Retina (tissue), 1 donor: ENCODE measurements at regions not wholly inside any gene's neighbourhood (a gene's known extent, or its start where the extent isn't known, plus 50 kb on each side); places are given as distances from the start of the nearest gene placed in this dataset.
A peak's percentile ranks its signal among the peaks of the same experiment; 100 is the strongest.

ENCODE experiments used
- DNase-seq: peaks from one replicate; pipeline ENCODE4 v3.0.0-alpha.2; 2016

DNA sequence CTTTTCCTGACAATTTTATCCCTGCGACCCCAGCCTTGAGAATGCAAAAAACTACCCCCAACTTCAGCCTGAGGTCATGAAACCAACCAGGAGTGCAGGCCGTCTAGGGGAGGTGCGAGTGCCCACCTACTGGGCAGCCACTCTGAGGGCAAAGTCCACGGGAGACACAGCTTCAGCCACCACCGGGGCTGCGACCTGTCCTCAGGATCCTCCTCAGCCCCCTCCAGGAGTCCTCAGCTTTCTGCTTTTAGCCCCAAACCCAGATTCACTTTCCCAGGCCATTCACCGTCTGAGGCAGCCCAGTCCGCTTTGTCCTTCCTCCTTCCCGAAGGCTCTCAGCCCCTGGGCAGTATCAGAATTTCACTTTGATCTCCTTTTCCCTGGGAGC lies 210.2 kb upstream of the TNP1 start:
- no peak for DNase-seq

DNA sequence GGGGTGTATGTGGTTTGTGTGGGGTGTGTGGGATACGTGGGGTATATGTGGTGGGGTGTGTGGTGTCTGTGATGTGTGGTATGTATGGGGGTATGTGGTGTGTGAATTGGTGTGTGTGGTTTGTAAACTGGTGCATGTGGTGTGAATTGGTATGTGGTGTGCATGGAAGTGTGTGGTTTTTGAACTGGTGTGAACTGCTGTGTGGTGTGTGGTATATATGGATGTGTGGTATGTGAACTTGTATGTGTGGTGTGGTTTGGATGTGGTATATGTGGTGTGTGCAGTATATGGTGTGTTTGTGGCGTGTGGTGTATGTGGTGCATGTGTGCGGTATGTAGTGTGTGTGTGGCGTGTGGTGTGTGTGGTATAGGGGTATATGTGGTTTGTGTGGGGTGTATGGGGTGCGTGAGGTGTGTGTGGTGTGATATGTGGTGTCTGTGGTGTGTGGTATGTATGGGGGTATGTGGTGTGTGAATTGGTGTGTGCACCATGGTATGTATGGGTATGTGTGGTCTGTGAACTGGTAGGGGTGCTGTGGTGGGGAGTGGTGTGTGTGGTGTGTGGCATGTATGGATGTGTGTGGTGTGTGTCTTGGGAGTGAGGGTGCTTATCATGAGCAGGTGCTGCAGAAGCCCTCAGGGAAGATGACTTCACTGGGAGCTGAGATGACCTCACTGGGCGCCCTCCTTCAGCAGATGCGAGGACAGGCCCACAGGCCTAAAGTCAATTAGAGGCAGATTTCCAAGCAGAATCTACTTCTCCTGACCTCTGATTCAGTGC lies 209.6 kb upstream of the TNP1 start:
- DNase-seq, result no peak

DNA sequence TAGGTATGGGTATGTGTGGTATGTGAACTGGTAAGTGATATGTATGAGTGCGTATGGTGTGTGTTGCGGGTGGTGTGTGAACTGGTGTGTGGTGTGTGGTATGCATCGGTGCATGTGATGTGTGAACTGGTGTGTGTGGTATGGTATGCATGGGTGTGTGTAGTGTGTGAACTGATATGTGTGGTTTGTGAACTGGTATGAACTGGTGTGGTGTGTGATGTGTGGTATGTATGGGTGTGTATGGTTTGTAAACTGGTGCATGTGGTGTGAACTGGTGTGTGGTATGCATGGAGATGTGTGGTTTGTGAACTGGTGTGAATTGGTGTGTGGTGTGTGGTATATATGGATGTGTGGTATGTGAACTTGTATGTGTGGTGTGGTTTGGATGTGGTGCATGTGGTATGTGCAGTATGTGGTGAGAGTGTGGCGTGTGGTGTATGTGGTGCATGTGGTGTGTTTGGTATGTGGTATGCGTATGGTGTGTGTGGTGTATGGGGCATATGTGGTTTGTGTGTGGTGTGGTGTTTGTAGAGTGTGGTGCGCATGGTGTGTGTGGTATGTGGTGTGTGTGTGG lies 208.9 kb upstream of the TNP1 start:
- DNase-seq, result no peak

DNA sequence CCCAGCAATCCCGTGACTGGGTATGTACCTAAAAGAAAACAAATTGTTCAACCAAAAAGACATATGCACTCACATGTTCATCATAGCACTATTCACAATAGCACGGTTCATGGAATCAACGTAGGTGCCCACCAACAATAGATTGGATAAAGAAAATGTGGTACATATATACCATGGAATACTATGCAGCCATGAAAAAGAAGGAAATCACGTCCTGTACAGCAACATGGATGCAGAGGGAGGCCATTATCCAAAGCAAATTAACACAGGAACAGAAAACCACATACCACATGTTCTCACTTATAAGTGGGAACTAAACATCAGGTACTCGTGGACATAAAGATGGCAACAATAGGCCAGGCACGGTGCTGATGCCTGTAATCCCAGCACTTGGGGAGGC lies 207.9 kb upstream of the TNP1 start:
- DNase-seq, result no peak

DNA sequence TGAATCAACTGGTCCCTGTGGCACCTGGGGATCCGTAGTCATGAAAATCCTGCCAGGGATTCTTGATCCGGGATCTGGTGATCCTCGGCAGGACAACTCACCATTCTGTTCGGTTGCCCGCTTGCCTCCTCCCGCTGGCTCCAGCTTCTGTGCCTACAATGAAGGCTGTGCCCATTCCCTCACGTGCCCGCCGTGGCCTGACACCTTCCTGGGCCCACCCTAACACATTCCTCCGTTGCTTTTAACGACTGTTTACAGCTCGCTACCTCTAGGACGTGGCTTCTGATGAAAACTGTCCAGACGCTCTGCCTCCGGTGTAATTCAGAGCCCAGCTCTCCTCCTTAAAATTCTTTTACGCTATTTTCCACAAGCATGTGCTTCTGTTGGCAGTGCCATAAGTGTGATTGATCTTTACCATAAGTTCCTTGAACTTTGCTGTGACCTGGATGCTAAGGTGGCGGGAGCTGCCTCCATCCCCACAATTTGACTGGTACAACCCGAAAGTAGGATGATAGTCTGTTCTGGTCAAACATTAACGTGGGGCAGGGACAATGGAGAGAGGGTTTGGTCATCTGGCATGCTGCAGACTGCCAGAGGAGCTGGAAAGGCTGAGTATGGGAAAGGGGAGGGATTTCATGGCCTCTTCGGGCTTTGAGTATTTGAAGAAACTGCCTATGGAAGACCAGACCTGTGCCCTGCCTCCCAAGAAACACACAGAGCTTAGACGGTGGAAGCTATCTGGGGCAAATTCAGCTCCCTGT lies 206.8 kb upstream of the TNP1 start:
- no peak for DNase-seq

DNA sequence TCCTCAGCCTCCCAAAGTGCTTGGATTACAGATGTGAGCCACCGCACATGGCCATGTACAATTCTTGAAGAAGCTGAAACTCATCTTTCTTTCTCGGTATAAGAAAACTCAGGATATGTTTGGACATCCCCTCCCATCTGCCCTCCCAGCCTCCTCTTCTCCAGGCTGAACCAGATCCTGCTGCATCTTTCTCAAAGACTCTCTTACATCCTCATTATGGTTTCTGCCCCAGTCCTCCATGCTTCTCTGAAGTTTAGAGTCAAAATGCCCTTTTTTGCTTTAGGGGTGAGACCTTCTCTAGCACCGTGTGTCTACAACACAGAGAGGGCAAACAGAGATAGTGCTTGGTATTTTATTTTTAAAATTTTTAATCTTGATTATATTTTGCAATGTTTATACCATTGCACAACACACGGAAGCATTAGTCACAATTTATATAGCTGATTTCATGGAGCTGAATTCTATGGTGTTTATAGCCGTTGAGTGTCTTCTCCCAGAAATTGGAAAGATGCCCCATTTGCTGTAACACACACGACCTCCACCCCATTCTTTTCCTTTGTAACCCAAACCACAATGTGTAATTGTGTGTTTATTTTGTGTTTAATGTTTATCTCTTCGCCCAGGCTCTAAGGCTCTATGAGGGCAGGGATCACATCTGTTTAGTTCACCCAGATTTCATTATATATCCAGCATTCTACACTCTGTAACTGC lies 206.0 kb upstream of the TNP1 start:
- DNase-seq, result no peak

DNA sequence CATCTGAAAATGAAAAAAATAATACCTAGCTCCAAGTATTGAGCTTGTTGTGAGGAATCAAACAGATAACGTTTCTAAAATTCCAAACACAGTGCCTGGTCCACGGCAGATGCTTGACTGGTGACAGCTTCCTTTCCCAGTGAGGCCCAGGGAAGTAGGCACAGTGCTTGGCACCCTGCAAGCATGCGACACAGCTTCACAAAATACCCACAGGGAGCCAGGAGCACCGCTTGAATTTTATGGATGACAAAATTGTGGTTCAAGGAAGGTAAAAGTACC lies 205.1 kb upstream of the TNP1 start:
- no peak for DNase-seq

DNA sequence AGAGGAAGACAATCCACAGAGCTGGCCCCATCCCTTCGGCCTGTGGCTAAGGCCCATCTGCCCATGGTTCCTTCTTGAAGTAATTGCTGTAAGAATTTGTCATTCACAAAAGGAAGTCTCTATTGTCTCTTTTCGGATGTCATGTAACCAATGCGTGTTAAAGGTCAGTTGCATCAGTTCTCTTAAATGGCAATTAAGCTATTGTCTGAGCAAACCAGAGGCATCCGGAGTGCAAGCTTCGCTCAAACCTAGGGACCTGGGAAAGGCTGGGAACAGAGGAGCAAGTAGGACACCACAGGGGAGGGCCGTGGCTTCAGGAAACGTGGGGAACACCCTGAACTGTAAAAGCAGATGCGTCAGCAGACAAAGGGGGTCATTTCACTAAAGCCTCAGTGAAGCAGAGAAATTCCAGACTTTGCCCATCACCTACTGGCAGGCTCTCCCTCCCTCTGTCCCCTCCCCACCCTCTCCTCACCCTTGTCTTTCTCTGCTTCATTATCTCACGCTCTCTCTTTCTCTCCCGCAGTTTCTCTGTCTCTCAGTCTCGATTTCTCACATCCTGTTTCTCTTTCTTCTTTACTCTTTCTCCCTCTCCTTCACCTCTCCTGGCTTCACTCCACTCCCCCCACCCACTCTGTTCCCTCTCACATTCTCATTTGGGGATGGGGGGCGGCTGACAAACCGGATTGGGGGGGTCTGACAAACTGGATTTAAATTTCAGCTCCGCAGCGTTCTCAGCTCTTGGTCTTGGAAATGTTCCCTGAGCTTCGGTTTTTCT lies 204.6 kb upstream of the TNP1 start:
- DNase-seq, result peak; percentile 74

DNA sequence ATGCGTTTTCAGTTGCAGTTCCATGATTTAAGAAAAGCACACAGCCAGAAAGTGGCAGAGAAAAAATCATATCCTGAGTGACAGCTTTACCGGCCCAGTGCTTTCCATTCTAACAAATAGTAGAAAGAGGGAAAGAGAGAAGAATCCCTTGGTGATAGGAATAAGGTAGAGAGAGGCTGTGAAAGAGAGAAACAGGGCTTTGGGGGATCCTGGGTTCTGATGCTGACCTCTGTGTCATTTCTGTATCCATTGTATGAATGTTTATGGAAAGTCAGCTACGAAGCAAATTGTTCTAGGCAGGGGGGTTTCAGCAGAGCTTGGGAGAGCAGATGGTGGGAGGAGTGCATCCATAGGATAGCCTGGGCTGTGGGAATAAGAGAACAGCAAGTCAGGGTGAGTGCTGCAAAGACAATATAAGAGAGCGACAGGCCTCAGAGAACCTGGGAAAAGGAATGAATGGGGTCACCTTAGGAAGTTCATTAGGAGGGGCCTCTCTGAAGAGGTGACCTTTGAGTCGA lies 203.4 kb upstream of the TNP1 start:
- peak; percentile 53 for DNase-seq

DNA sequence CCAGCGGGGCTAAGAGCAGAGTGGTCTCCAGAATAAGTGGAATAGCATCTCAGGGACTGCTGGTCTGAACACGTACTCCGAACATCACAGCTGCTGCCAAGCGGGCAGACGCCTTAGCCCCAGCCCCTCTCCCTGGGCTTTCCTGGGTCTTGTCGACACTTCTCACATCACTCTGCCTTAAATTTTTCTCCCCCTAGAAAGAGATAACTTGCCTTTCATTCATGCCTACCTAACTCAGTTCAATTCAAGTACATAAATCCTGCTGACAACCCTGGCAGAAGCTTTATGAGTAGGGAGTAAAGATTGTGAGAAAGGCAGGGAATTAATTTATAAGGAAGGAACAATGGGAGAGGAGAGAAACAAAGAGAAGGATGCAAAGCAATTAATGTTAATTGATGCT lies 202.9 kb upstream of the TNP1 start:
- DNase-seq, result peak; percentile 52

DNA sequence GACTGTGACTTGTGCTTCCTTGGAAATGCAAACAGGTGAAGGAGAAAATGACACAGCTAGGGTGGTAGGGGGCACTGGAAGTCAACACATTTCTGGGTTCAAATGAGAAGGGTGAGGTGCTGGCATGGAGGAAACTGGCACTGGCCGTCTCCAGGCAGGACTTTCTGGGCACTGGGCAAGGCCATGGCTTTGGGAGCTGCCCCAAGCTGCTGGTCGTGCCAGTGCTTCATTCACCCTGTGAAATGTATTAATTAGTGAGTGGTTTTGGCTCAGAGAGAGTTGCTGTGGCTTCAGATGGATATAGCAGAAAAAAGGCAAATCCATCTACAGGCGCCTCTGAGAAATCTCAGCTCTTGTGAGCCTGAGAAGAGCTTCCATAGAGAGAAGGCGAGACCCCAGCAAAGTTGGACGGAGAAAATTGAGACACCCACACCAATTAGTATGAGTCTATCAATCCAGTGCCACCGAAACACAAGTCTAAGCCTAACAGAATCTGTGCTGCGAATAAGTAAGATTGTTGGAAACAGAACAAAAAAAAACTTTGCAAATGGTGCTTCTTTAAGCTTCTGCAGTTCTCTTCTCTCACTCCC lies 202.1 kb upstream of the TNP1 start:
- DNase-seq, result no peak

DNA sequence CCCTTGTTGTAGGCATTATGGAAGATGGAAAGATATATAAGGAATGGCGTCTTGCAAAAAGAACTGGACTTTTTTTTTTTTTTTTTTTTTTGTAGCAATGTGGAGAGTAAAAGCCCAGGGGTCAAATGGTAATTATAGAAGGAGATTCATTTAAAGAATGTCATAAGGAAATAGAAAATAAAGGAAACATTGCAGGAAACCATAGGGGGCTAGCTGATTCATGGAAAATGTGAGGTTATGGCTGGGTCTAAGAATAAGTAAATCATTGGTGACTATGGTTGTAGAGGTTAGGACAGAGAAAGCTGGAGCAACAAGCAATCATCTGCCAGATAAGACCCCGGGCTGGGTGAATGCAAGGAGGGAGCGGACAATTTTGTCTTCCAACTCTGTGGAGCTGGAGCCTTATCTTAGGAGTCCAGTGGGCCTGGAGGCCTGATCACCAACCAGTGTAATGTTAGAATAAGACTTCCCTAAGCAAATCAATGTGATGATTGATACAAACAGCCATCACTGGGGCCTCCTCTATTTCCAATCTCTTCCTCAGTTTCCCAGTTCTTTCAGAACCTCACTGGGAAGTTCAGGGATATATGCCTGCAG lies 201.2 kb upstream of the TNP1 start:
- DNase-seq, result no peak

DNA sequence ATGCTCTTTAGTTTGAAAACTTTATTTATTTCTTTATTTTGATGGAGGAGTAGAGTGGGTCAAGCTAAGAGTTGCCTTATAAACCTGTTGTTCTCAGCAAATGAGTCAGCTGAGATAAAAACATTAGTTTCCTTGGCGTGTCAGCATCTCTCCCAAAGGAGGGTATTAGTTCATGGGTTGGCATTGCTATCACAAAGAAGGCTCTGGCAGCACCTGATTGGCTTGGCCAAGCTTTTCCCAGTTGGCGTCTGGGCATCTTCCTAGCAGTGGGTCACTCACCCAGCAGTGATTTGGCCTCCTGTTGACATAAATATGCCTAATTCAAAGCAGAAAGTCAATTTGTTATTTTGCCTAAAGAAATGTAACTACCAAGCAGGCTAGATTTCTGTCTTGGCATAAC lies 200.7 kb upstream of the TNP1 start:
- DNase-seq, result no peak

DNA sequence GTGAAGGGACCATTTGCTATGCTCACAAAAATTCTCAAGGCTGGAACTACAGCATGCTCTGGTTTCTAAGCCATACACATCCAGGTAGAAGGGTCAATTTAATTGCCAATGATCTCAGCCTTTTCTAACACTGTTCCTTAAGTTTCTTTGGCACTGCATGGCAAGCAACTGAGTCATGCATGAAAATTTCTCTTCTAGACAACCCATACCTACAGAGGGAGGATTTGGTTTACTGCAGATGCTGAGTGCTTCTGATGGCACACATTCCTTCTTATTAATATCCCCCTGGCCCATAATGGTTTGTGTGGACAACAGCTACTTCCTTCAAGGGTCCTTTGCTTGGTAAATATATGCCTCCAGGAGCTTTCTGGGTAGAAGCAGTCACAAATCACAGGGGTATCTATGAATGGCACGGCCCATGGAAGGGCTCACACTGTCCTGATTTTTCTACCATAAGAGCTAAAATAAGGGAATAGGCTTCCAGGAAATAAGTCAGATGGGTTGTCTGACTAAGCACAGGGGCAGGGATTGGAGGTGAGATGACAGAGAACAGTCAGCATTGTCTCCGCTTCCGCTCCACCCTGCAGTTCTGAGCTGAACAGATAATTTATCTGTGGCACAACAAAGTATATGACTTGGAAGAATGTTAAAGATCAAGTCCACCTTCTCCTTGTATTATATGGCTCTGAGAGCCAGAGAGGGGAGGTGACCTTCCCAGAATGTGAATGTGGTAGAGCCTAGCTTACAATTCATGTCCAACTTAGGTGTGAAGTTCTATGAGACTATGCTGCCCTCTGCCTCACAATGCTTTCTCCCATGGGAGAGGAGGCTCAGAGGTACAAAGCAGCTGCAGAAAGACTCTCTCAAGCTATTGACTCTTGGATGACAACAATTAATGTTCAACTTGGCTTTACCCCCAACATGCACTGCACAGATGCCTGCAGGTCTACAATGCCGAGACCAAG lies 199.2 kb upstream of the TNP1 start:
- DNase-seq, result no peak

DNA sequence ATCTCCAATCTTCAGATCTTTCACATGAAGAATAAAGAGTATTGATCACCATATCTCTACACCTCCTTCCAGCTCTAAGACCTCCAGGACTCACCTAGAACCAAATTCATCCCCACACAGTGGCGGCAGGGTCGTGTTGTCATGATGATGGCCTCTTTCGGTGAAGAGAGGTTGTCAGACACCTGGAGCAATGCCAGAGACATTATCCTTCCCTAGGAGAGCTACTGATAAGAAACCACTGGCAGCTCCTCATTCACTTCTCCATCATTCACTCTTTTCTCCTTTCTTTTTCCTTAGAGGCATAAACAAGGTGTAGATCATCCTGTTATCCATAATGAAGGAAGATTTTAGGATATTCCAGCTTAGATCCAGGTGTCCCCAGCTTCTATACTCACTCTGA lies 197.9 kb upstream of the TNP1 start:
- DNase-seq, result no peak

DNA sequence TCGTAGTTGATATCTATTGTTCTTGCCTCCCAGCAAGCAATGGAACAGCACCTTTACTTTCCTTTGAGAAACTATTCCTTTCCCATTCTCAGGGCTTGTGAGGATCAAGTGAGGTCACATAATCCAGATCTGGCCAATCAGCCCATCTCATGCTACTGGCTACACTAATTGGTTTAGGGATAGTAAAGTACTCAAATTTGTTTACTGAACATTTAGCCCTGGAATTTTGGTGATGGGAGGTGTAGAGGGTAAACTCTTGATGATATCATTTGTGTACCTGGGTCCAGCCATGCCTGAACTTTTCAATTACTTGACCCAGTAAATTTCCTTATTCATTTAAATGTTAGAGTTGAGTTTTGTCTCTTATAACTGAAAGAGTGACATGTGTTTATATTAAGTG lies 195.8 kb upstream of the TNP1 start:
- no peak for DNase-seq

DNA sequence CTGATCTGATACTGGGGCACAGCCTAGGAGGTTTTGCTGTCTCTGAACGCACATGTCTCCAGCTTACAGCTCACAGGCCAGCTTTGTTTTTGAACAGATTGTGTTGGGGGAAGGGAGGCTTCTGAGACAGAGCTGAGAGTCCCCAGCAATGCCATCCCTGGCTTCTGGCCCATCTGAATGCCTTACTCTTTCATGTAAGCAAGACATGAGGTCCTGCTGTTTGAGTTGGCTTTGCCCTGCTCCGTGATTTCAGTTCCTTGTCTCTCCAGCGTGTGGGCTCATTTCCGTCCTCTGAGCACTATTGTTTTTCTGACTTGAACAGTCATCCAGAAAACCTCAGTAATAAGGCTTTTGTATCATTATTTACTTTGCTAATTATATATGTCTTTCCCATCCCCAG lies 194.9 kb upstream of the TNP1 start:
- peak; percentile 42 for DNase-seq

DNA sequence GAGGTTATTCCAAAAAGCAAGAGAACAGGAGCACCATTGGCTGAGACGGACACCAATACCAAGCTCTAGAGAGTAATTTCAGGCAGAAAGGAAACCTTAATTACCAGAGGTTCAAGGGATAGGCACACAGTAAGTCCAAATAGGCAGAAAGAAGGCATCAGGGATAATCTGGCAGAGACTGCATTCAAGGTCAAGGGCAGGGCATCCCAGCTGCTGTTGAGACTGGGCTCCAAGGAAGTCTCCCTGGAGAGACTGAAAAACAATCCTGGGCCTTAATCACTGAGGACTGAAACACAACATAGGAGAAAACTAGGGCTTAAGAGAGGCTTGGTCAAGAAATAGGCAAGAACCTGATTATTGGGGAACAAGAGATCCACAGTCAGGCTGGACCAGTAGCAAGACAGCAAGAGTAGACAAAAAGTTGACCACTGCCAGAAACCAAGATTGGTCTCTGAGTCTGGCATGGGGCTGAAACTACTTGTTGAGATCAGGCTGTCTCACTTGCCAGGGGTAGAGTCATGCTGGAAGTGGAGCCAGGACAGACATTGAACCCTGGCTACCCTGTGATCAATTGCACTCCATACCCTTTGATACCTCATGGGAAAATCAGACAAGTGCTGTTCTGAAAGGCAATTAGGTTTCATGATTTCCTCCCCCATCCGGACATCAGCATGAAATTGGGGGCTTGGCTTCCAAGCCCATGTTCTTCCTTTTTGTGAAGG lies 193.2 kb upstream of the TNP1 start:
- DNase-seq, result no peak

DNA sequence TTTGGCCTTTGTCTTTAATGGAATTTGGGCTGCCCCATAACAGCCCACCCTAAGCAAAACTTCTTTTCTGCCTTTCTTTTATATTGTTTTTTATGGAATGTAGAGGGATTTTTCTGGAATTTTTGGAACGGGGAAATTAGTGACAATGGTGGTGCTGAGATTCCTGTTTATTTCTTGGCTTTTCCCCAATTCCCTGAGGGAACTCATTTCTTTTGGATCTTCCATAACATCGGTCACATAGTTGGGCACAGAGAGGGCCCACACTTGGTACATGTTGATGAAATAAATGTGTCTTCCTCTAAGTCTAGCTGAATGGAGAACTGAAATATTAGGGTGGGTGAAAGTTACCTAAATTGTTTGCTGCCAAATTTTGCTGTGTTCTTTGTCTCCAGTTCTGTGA lies 191.6 kb upstream of the TNP1 start:
- DNase-seq, result no peak

DNA sequence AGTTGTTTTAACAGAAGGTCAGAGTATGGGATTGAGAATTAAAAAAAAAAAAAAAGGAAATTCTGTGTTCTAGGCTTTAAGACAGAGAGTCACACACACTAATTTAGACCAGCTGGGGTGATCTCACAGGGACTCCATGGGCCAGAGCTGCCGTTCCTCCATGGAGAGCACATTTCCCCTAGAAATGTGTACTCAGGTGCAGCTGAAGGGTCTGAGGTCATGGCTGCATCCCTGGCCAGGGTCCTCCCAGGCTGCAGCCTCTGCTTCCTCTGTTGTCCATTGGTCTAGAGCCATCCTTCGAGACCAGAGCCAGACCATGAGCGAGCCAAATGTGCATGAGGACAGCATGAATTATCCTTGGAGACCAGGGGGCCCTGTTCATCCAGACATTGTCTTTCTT lies 190.1 kb upstream of the TNP1 start:
- no peak for DNase-seq
